ENCODE measurements at regions not wholly inside any gene's neighbourhood (a gene's known extent, or its start where the extent isn't known, plus 50 kb on each side); places are given as distances from the start of the nearest gene placed in this dataset.

- H3K27me3 ChIP-seq (ENCODE audit: control insufficient read depth, insufficient read depth, low read length), result no peaks in the 10 kb centered on the region
These were observed 526.0 kb downstream of the ETS1 start for GRCh38 chr11:128061281-128061871.

GRCh38 chr11:128058580-128059208 lies 528.7 kb downstream of the ETS1 start:
- no peaks in the 10 kb centered on the region for H3K9me3 ChIP-seq (ENCODE audit: control insufficient read depth, low read length)

More at GRCh38 chr11:128061281-128061871, 526.0 kb downstream of the ETS1 start:
- Histone ChIP-seq H3K4me1 (ENCODE audit: control insufficient read depth, insufficient read depth, low read length) (no peaks in the 10 kb centered on the region), H3K36me3 (ENCODE audit: control insufficient read depth, insufficient read depth, low read length) (no peaks in the 10 kb centered on the region), H3K4me3 (ENCODE audit: low read length) (no peak overlapping the region), H3K9me3 (ENCODE audit: control insufficient read depth, low read length) (no peaks in the 10 kb centered on the region), H3K9ac (ENCODE audit: low read length) (no peak overlapping the region)

DNA sequence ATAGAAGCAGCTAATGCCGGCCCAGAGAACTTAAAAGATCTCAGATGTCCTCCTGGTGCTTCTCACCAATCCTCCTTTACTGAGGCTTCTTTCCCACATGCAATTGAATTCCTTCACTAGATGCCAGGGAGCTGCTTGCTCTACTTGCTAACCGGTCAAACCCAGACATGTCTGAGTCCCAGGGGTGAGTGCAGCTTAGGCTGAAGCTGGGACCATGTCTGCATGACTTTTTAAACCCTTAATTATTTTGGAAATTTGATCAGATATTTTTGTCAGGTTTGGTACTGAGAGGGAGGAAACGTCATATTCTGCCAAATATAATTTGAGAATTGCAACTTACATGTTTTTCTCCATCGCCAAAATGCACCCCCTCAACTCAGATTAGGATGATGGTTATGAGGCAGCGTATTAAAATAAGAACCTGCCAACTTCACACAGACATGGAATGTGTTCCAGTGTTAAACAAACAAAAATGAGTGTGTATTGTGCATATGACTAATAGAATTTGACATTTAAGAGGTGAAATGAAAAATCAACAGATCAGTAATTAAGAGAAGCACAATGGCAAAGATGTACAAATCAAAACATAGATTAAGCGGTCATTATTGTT lies 529.5 kb downstream of the ETS1 start:
- Histone ChIP-seq H3K4me1 (ENCODE audit: control insufficient read depth, insufficient read depth, low read length) (no peaks in the 10 kb centered on the region), H3K27me3 (ENCODE audit: control insufficient read depth, insufficient read depth, low read length) (no peaks in the 10 kb centered on the region), H3K36me3 (ENCODE audit: control insufficient read depth, insufficient read depth, low read length) (no peaks in the 10 kb centered on the region), H3K9me3 (ENCODE audit: control insufficient read depth, low read length) (no peaks in the 10 kb centered on the region), H3K4me3 (ENCODE audit: low read length) (no peak overlapping the region), H3K9ac (ENCODE audit: low read length) (no peak overlapping the region)

More at GRCh38 chr11:128058580-128059208, 528.7 kb downstream of the ETS1 start:
- H3K27me3 ChIP-seq (ENCODE audit: control insufficient read depth, insufficient read depth, low read length), result no peaks in the 10 kb centered on the region
- no peak overlapping the region for H3K4me3 ChIP-seq (ENCODE audit: low read length)
- no peak overlapping the region for H3K9ac ChIP-seq (ENCODE audit: low read length)
- no peaks in the 10 kb centered on the region for H3K4me1 ChIP-seq (ENCODE audit: control insufficient read depth, insufficient read depth, low read length)
- H3K36me3 ChIP-seq (ENCODE audit: control insufficient read depth, insufficient read depth, low read length), result no peaks in the 10 kb centered on the region

DNA sequence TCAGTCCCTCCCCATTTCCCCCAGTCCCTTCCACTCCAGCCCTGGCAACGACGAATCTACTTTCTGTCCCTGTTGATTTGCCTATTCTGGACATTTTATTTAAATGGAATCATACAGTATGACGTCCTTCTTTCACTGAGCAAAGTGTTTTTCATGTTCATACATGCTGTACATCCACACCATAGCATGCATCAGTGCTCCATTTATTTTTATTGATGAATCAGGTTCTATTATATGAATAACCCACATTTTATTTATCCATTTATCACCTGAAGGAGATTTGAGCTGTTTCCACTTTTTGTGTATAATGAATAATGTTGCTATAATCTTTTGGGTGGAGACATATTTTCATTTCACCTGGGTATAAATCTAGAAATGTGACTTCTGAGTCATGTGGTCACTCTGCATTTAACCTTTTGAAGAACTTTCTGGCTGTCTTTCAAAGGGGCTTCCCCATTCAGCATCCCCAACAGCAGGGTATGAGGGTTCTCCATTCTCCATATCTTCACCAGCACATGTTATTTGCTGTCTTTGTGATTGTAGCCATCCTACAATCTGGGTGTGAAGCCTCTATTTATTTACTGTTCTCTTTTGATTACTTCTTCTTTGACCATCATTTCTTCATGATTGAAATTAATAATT lies 531.7 kb downstream of the ETS1 start:
- H3K4me1 ChIP-seq (ENCODE audit: control insufficient read depth, insufficient read depth, low read length), result no peaks in the 10 kb centered on the region
- H3K9ac ChIP-seq (ENCODE audit: low read length), result no peak overlapping the region
- H3K36me3 ChIP-seq (ENCODE audit: control insufficient read depth, insufficient read depth, low read length), result no peaks in the 10 kb centered on the region
- no peaks in the 10 kb centered on the region for H3K9me3 ChIP-seq (ENCODE audit: control insufficient read depth, low read length)
- no peaks in the 10 kb centered on the region for H3K27me3 ChIP-seq (ENCODE audit: control insufficient read depth, insufficient read depth, low read length)
- H3K4me3 ChIP-seq (ENCODE audit: low read length), result no peak overlapping the region

GRCh38 chr11:128053981-128054931 lies 533.1 kb downstream of the ETS1 start:
- Histone ChIP-seq H3K9ac (ENCODE audit: low read length) (no peak overlapping the region), H3K4me1 (ENCODE audit: control insufficient read depth, insufficient read depth, low read length) (no peaks in the 10 kb centered on the region), H3K9me3 (ENCODE audit: control insufficient read depth, low read length) (no peaks in the 10 kb centered on the region), H3K4me3 (ENCODE audit: low read length) (no peak overlapping the region), H3K36me3 (ENCODE audit: control insufficient read depth, insufficient read depth, low read length) (no peaks in the 10 kb centered on the region), H3K27me3 (ENCODE audit: control insufficient read depth, insufficient read depth, low read length) (no peaks in the 10 kb centered on the region)

DNA sequence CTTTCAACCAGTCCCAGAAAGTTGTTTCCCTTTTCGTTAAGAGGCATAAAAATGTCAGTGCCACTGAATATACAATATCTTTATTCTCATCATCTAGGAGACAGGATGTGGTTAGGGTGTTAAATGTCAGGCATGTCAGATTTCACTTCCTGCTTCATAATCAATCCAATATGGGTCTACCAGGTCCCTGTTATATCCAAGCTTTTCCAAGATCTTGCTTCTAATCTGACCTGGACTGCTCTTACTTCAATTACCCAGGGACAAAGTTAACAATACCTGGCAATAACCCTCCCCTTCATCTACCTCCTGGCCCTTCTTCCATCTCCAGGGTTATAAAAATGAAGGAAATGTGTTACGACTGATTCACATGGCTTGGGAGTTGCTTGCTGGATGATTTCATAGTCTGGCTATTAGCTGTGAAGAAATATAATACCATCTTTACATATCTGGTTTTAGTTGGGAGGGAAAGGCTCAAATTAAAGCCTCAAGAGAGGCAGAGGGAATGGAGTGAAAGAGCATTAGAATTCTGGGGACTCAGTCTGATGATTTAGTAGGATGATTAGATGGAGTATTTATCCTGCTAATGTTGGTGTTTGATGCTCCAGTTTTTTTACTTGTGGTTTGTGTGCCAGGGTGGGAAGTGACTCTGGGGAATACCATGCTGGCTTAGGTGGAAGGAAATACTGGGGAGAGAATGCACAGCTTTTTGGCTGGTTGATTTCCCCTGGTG lies 534.3 kb downstream of the ETS1 start:
- no peaks in the 10 kb centered on the region for H3K36me3 ChIP-seq (ENCODE audit: control insufficient read depth, insufficient read depth, low read length)
- no peak overlapping the region for H3K9ac ChIP-seq (ENCODE audit: low read length)
- H3K4me3 ChIP-seq (ENCODE audit: low read length), result no peak overlapping the region
- no peaks in the 10 kb centered on the region for H3K9me3 ChIP-seq (ENCODE audit: control insufficient read depth, low read length)
- no peaks in the 10 kb centered on the region for H3K27me3 ChIP-seq (ENCODE audit: control insufficient read depth, insufficient read depth, low read length)
- no peaks in the 10 kb centered on the region for H3K4me1 ChIP-seq (ENCODE audit: control insufficient read depth, insufficient read depth, low read length)

DNA sequence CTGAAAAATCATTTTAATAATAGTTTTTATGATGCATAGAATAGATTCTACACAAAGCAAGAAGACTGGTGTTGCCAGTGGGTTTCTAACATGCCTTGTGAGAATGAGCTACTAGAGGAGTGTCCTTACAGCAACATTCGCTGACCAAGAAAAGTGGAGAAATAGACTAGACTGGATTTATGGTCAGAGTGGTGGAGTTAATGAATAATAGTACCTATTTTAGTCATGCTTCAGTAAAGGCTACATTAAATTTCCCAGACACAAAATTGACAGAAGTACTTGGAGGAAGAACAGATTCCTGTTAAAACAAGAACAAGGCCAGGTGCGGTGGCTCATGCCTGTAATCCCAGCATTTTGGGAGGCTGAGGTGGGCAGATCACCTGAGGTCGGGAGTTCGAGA lies 539.2 kb downstream of the ETS1 start:
- Histone ChIP-seq H3K4me1 (ENCODE audit: control insufficient read depth, insufficient read depth, low read length) (no peaks in the 10 kb centered on the region), H3K36me3 (ENCODE audit: control insufficient read depth, insufficient read depth, low read length) (no peaks in the 10 kb centered on the region), H3K9ac (ENCODE audit: low read length) (no peak overlapping the region), H3K27me3 (ENCODE audit: control insufficient read depth, insufficient read depth, low read length) (no peaks in the 10 kb centered on the region), H3K4me3 (ENCODE audit: low read length) (no peak overlapping the region), H3K9me3 (ENCODE audit: control insufficient read depth, low read length) (no peaks in the 10 kb centered on the region)

DNA sequence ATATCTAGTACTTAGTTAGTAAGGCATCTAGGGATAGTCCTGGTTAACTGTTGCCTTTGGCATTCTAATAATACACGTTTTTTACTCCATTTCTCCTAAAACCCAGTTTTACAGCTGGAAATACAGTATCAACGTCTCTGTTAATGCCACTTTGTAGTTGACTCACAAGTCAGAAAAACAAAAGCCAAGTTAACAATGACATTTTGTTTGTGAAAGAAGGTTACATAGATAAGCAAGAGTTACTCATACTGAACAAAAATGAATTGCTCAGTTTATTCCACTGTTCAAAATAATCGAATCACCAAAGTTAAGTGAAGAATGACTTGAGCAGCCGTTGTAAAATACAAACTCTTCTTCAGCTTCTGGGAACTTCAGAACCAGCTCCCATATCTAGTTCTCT lies 540.3 kb downstream of the ETS1 start:
- H3K4me1 ChIP-seq (ENCODE audit: control insufficient read depth, insufficient read depth, low read length), result no peaks in the 10 kb centered on the region
- no peak overlapping the region for H3K4me3 ChIP-seq (ENCODE audit: low read length)
- H3K27me3 ChIP-seq (ENCODE audit: control insufficient read depth, insufficient read depth, low read length), result no peaks in the 10 kb centered on the region
- H3K9me3 ChIP-seq (ENCODE audit: control insufficient read depth, low read length), result no peaks in the 10 kb centered on the region
- H3K9ac ChIP-seq (ENCODE audit: low read length), result no peak overlapping the region
- H3K36me3 ChIP-seq (ENCODE audit: control insufficient read depth, insufficient read depth, low read length), result no peaks in the 10 kb centered on the region

GRCh38 chr11:128046213-128046612 lies 541.1 kb downstream of the ETS1 start:
- H3K4me1 ChIP-seq (ENCODE audit: control insufficient read depth, insufficient read depth, low read length), result no peaks in the 10 kb centered on the region
- no peaks in the 10 kb centered on the region for H3K36me3 ChIP-seq (ENCODE audit: control insufficient read depth, insufficient read depth, low read length)
- no peak overlapping the region for H3K9ac ChIP-seq (ENCODE audit: low read length)
- H3K4me3 ChIP-seq (ENCODE audit: low read length), result no peak overlapping the region
- no peaks in the 10 kb centered on the region for H3K9me3 ChIP-seq (ENCODE audit: control insufficient read depth, low read length)
- no peaks in the 10 kb centered on the region for H3K27me3 ChIP-seq (ENCODE audit: control insufficient read depth, insufficient read depth, low read length)

DNA sequence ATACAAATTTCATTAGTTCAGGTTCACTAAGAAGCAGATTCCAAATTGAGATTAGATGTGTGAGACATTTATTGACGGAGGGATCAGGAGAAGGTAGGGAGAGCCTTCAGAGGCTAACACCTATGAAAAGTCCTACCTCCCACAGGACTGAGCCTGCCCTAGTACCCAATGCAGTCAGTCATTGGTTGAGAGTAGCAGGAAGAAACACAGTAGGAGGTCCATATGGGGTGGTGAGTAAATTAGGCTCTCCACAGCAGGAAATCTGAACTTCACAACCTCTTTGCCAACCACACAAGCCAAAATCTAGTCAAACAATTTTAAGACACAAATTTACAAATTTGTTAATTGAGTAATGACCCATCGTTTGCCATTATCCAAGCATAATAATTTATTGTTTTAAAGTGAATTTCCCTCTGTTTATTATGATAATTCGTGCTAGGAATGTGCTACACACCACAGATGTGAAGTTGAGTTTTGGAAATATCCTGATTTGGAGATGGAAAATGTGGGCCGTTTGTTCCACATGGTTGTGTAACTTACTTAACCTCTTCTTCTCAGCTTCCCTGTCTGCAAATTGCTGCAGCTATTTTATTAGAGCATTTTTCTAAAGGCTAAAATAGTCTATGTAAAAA lies 542.1 kb downstream of the ETS1 start:
- H3K4me3 ChIP-seq (ENCODE audit: low read length), result no peak overlapping the region
- H3K9me3 ChIP-seq (ENCODE audit: control insufficient read depth, low read length), result no peaks in the 10 kb centered on the region
- H3K27me3 ChIP-seq (ENCODE audit: control insufficient read depth, insufficient read depth, low read length), result no peaks in the 10 kb centered on the region
- no peaks in the 10 kb centered on the region for H3K4me1 ChIP-seq (ENCODE audit: control insufficient read depth, insufficient read depth, low read length)
- no peaks in the 10 kb centered on the region for H3K36me3 ChIP-seq (ENCODE audit: control insufficient read depth, insufficient read depth, low read length)
- no peak overlapping the region for H3K9ac ChIP-seq (ENCODE audit: low read length)

GRCh38 chr11:128042290-128042751 lies 545.0 kb downstream of the ETS1 start:
- Histone ChIP-seq H3K9ac (ENCODE audit: low read length) (no peak overlapping the region), H3K9me3 (ENCODE audit: control insufficient read depth, low read length) (no peaks in the 10 kb centered on the region), H3K36me3 (ENCODE audit: control insufficient read depth, insufficient read depth, low read length) (no peaks in the 10 kb centered on the region), H3K4me3 (ENCODE audit: low read length) (no peak overlapping the region), H3K27me3 (ENCODE audit: control insufficient read depth, insufficient read depth, low read length) (no peaks in the 10 kb centered on the region), H3K4me1 (ENCODE audit: control insufficient read depth, insufficient read depth, low read length) (no peaks in the 10 kb centered on the region)
